ENCODE measurements at regions not wholly inside any gene's neighbourhood (a gene's known extent, or its start where the extent isn't known, plus 50 kb on each side); places are given as distances from the start of the nearest gene placed in this dataset.

DNA sequence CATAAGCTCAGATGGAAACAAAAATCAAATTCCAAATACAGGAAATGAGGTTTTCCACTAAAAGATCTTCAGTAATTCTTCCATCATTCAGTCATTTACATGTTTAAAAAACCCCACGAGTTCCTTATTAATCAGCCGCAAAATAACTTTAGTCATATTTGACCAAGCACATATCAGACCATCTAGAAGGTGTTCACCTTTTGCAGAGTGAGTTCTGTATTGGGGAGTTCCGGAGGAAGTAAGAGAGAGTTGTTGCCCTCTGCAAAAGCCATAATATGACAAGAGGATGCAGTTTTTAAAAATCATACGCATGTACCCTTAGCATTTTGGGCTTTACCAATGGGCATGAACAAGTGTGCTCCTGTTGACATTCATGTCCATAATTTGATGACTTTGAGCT, 61.6 kb downstream of the CCR1 start:
- no peak for TF ChIP-seq ZNF274 (IDR thresholded peaks at IDR 0.05; ENCODE audit: low read depth, low read length)
- H3K4me3 ChIP-seq (ENCODE audit: low read length) = no peak overlapping the region

DNA sequence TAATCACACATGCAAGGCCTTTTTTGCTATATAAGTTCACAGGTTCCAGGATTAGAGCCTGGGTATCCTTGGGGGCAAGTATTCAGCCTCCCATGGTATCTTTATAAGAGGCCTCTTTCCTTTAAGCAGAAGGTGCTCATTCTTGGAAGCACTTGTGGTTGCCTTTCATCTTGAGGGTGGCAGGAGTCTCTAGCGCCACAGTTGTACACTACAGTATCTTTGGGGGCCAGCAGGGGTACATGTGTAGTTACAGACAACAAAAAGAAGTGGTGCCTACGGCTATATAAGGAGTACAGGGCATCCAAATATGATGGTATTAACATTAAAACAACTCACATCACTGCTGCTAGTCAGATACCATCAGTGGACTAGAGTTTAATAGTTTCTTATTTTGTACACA, 62.1 kb downstream of the CCR1 start:
- no peak overlapping the region for H3K4me3 ChIP-seq (ENCODE audit: low read length)
- TF ChIP-seq ZNF274 (IDR thresholded peaks at IDR 0.05; ENCODE audit: low read depth, low read length) = no peak

DNA sequence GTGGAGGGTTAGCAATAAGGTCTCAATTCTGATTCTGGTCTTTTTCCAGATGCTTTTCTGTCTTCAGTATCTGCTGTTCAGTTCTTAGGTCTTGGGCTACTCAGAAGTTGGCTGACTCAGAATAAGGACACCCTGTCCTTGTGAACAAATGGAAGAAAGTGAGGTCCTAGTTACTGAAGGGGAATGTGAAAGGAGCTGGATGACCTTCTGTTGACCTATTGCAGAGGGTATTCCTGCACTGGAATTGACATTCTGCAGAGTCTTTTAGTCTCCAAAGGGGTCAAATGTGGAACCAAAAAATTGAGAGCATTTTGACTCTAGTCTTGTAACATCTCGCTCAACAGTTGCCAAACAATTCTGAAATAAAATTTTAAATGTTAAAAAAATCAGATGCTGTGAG, 63.0 kb downstream of the CCR1 start:
- no peak for TF ChIP-seq ZNF274 (IDR thresholded peaks at IDR 0.05; ENCODE audit: low read depth, low read length)
- no peak overlapping the region for H3K4me3 ChIP-seq (ENCODE audit: low read length)

DNA sequence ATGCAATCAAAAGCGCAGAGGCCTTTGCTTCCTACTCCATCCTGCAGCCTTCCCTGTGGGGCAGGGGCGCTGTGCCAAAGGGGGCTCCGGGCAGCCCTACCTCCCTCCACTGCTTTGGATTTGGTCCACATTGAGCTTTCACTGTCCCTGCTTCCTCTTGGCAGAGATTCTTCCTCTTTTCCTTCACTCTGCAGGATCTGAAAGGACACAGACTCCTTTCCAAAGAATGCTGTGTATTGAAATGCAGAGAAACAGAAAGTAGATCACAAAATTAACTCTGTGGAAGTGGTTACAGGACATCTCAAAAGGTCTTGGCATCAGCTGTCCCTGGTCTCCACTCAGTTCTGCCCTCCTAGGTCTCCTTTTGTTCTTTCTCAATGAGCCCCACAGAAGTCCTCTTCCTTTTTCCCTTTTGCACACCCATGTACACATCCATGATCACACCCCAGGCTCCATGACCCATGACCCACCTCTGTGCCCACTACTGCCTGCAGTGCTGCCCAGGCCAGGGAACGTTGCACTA, 64.1 kb downstream of the CCR1 start:
- no peak for TF ChIP-seq ZNF274 (IDR thresholded peaks at IDR 0.05; ENCODE audit: low read depth, low read length)
- H3K4me3 ChIP-seq (ENCODE audit: low read length) = no peak overlapping the region

DNA sequence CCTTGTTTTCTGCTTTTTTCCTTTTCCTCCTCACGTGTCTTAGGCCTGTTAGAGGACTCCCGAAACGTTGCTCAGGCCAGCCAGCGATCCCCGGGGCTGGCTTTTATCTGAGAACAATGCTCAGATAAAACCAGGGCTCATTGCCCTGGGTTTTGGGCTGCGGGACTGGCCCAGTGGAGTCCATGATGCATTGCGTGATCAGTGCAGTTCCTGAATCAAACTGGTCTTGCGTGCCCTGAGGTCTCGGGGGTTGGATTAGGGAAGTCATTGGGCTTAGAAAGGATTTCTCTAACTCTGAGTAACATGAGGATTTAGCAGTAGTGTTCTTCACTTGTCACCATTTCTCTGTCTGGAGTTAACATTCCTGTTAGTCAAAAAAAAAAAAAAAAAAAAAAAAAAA, 66.3 kb downstream of the CCR1 start:
- TF ChIP-seq ZNF274 (IDR thresholded peaks at IDR 0.05; ENCODE audit: low read depth, low read length) = no peak
- H3K4me3 ChIP-seq (ENCODE audit: low read length) = no peak overlapping the region

DNA sequence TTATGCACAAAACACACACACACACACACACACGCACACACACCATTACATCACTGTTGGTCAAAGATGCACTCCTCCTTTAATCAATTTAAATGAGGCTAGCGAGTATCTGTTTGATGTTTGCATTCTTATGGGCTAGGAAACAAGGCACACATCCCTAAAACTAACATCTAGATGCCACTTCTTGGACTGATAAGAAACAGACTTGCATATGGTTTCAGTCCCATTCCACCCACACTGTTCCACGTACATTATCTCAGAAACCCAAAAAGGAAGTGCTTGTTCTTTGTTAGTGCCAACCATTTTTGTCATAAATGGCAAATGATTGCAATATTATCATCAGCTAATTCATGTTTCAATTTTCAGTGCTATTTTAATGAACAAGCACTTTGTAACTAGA, 69.5 kb downstream of the CCR1 start:
- no peak overlapping the region for H3K4me3 ChIP-seq (ENCODE audit: low read length)
- TF ChIP-seq ZNF274 (IDR thresholded peaks at IDR 0.05; ENCODE audit: low read depth, low read length) = no peak

DNA sequence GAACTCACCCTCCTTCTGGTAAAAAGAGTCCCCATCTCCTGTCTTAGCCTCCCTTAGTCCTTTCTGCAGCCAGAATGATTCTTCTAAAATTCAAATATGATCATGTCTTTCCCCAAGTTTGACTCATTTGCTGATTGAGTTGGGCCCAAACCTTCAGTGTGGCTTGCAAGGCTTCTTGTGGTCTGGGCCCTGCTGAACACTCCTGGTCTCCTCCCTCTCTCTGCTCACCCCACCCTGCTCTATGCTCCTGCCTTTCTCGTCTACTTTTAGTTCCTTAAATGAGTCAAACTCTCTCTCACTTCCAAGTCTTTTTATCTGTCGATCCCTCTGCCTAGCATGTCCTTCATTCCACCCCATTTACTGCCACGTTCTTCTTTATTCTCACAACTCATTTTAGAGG, 72.6 kb downstream of the CCR1 start:
- H3K4me3 ChIP-seq (ENCODE audit: low read length) = no peak overlapping the region
- TF ChIP-seq ZNF274 (IDR thresholded peaks at IDR 0.05; ENCODE audit: low read depth, low read length) = no peak

DNA sequence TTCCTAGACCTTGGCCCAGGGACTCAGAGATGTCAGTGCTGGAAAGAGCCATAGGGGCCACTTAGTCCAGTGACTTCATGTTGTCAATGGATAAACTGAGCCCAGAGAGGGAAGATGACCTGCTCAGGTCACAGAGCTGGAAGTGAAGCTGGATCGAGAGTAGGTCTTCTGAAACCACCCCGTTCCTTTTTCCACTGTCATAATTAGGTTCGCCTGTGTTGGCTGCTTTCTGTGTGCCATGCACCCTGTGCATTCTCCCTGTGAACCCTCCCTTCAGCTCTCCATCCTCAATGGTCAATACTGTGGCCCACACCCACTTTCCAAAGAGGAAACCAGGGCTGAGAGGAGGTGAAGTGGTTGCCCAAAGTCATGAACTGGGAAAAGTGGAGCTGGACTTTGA, 74.8 kb downstream of the CCR1 start:
- TF ChIP-seq ZNF274 (IDR thresholded peaks at IDR 0.05; ENCODE audit: low read depth, low read length) = no peak
- H3K4me3 ChIP-seq (ENCODE audit: low read length) = no peak overlapping the region

DNA sequence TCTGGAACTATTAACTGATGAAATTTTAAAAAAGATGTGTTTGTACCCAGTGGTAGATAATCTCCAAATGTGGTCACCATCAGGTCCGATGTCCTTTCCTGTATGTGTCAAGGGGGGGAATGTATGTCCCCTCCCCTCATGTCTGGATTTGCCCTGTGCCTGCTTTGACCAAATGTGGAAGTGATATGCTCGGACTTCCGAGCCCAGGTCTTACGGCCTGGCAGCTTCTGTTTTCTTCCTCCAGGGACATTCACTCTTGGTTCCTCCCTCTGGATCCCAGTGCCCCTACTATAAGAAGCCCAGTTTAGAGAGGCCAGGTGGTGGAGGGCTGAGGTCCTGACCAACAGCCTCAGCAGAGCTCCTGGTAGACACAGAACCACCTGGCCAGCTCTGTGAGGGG, 75.5 kb downstream of the CCR1 start:
- H3K4me3 ChIP-seq (ENCODE audit: low read length) = no peak overlapping the region
- TF ChIP-seq ZNF274 (IDR thresholded peaks at IDR 0.05; ENCODE audit: low read depth, low read length) = no peak

DNA sequence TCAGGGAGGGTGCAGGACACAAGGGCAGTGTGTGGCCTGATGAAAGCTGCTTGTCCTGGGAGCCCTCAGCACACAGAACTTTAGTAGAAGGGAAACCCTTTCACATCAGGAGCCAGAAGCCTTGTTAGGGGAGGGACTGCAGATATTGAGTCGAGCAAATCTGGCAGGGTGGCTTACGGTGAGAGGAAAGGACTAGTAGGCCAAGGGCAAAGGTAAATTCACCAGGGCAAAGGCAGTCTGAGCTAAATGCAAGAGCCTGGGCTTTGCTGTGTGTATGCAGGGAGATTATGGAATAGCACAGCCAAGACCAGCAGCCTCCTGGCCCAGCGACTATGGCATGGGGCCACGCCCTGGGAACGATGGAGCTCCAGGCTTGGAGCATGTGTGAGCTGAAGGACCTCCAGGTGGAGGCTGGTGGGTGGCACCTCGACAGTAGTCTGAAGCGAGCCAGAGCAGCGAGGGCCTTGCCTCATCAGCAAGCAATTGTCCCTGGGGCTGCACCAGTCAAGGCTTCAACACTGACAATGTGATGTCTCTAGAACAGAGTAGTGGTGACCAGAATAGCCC, 76.1 kb downstream of the CCR1 start:
- no peak for TF ChIP-seq ZNF274 (IDR thresholded peaks at IDR 0.05; ENCODE audit: low read depth, low read length)

DNA sequence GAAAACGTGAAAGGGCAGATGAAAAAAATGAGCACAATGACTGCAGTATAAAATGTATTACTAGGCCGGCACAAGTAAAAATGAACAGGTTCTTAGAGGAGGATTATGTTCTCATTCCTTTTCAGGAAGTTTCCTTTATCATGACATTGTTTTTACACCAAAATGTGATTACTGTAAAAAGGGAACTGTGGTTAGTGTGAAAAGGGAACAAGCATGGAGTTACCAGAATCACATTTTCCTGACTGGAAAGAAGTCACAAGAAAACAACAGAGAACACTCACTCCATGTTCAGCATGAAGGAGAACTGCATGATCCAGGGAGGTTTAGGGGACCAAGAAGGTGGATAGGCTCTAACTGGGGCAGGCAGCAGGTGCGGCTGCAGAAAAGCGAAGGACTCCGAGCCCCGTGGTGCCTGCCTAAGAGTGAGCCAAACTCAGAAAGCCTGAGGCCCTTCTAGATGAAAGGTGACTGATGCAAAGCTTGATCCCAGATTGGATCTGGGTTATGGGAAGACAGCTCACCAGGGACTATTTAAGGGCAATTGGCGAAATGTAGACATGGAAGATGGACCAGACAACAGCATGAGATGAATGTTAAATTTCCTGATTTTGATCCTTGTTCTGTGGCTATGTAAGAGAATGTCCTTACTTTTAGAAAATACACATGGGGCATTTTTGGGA, 77.3 kb downstream of the CCR1 start:
- TF ChIP-seq ZNF274 (IDR thresholded peaks at IDR 0.05; ENCODE audit: low read depth, low read length) = no peak
- H3K4me3 ChIP-seq (ENCODE audit: low read length) = no peak overlapping the region

More for the DNA sequence above, 76.1 kb downstream of the CCR1 start:
- no peak overlapping the region for H3K4me3 ChIP-seq (ENCODE audit: low read length)

DNA sequence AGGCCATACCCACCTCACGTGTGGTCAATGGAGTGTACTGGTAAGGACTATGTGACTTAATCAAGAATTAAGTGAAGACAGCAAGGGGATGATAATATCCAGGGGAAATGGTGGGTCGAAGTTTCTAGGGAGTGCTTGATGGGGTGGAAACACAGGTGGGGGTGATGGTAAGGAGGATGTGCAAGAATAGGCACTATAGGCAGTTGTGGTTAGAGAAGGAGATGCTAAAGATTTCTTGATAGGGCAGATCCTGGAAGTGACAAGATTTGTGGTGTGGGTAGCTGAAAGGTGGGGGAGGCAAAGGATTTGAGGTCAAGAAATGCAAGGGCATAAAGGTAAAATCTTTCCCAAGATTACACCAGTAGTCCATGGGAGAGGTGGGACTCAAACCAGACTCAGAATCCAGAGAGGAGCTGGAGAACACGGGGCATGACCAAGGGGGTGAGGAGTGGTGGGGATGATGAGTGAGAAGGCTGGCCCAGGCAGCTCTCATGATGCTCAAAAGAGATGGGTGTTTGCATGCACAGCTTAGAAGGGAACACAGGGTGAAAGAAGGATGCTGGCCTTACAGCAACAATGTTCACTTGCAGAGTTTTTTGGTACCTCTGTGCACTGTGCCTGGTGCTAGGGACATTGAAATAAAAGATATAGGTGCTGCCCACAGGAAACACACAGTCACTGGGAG, 78.4 kb downstream of the CCR1 start:
- TF ChIP-seq ZNF274 (IDR thresholded peaks at IDR 0.05; ENCODE audit: low read depth, low read length) = no peak

DNA sequence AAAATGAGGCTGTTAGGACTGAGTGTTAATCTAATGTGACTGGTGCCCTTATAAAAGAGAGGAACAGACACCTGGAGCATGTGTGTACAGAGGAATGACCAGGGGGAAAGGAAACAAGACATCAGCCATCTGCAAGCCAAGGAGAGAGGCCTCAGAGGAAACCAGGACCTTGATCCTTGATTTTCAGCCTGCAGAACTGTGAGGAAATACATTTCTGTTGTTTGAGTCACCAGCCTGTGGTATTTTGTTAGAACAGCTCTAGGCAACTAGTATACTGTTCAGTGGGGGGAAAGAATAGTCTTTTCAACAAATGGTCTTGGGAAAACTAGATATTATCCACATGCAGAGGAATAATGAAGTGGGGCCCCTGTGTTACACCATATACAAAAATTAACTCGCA, 80.6 kb downstream of the CCR1 start:
- no peak overlapping the region for H3K4me3 ChIP-seq (ENCODE audit: low read length)
- TF ChIP-seq ZNF274 (IDR thresholded peaks at IDR 0.05; ENCODE audit: low read depth, low read length) = no peak

More for the DNA sequence above, 78.4 kb downstream of the CCR1 start:
- no peak overlapping the region for H3K4me3 ChIP-seq (ENCODE audit: low read length)

DNA sequence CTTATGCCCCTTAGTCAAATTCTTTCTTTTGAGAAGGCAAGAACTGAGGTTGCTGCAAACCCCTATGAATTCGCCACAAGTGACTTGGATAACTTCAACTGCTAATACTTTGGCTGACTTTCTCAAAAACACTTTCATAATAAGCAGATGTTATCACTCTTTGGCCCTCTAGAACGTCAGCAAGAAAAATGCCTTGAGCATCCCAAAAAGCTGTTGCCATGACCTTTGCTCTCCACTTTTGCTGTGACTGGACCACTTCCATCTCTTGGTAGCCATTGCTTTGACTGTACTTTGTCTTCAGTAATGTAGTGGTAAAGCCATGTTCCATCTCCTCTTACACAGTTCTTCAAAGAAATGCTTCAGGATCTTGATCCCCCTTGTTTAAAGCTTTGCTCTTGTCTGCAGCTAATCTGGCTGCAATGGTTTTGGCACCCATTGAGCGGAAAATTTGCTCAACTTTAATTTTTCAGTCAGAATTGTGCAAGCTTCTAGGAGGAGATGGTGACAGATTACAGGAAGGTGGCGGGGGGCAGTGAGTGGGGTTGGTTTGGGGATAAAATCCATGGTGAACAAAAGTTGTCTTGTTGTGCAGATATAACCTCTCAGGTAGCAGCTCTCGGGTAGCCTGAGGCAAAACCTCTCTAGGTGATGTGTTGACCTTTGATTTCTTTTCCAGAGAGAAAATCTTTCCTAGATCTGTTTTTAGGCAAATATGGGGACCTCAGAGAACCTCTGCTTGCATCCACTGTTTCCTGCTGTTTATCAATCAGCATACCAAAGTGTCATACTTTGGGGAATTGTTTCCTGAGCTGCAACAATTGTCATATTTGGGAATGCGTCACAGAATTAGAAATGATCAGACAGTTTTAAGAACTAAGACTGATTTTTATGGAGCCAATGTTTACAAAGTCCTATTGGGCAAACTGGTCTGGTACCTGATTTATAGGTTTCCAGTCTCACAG, 83.6 kb downstream of the CCR1 start:
- no peak for TF ChIP-seq ZNF274 (IDR thresholded peaks at IDR 0.05; ENCODE audit: low read depth, low read length)
- no peak overlapping the region for H3K4me3 ChIP-seq (ENCODE audit: low read length)

All from GM08714 (cell line).